HCT116 (cell line): ENCODE measurements at regions not wholly inside any gene's neighbourhood (a gene's known extent, or its start where the extent isn't known, plus 50 kb on each side); places are given as distances from the start of the nearest gene placed in this dataset.

Source experiments
- ATAC-seq: fragments of 200-7000 bp; cut with Tn5 transposase; 2 replicates; pipeline ENCODE4 v1.9.1; 2020; ENCODE audit warnings: mild to moderate bottlenecking, moderate library complexity
- BruUV-seq: library from RNA; stranded (reverse); fragments of 400-500 nt; replicated peaks from 2 replicates; lab custom pipeline; 2021; lab: Mats Ljungman, UMichigan
- CTCF ChIA-PET: fragments of 300-600 bp; sonication (Branson Sonifier 250); formaldehyde crosslinking; loops from one replicate; lab custom pipeline; 2021; ENCODE audit warnings: antibody characterized with exemption; lab: Charles Lee
- POLR2A ChIA-PET: fragments of 300-600, 350-600 bp; sonication (Branson Sonifier 250); formaldehyde crosslinking; loops from one replicate; lab custom pipeline; 2021; ENCODE audit warnings: antibody characterized with exemption; lab: Charles Lee
- RAD21 ChIA-PET, 2 experiments: fragments of 300-600 bp; sonication (Branson Sonifier 250); formaldehyde crosslinking; loops; one replicate each; lab custom pipeline; 2023; ENCODE audit warnings: low total read pairs in 2 of 2; ENCODE audit not compliant: uncharacterized antibody in 2 of 2, unreplicated experiment in 2 of 2, low non-redundant PET in 1 of 2; lab: Charles Lee
- DNase-seq: peaks from one replicate; pipeline ENCODE4 v3.0.0-alpha.2; 2010; ENCODE audit warnings: low read depth, low spot score
- H2AFZ ChIP-seq: fragments of 200-600 bp; shearing (Covaris generic), sonication (generic); 2 replicates; pipeline ENCODE4 v1.6.1; 2017; ENCODE audit warnings: low read depth, mixed run types, mixed read lengths, antibody characterized with exemption, low read length; ENCODE audit not compliant: poor library complexity, severe bottlenecking
- H3K27ac ChIP-seq: 2 replicates; pipeline ENCODE4 v1.5.1; 2012; ENCODE audit warnings: low read depth, low read length
- H3K27me3 ChIP-seq: fragments of 200-600 bp; sonication (generic); 2 replicates; pipeline ENCODE4 v1.6.1; 2016; ENCODE audit warnings: mixed run types, low read length, mixed read lengths; ENCODE audit not compliant: insufficient read depth
- H3K36me3 ChIP-seq, 2 experiments: fragments of 200-500 bp in 1 of 2; fragments of 200-600 bp in 1 of 2; sonication (Bioruptor generic) in 1 of 2; sonication (generic) in 1 of 2; 2 replicates each; pipeline versions ENCODE4 v1.5.1 to v1.6.1; 2014 to 2016; ENCODE audit warnings: low read length in 2 of 2, inconsistent platforms in 1 of 2, mixed read lengths in 1 of 2, mixed run types in 1 of 2; ENCODE audit not compliant: insufficient read depth in 2 of 2, control insufficient read depth in 1 of 2
- H3K4me1 ChIP-seq, 2 experiments: fragments of 200-600 bp in 1 of 2; sonication (generic) in 1 of 2; 2 replicates each; pipeline versions ENCODE4 v1.5.1 to v1.6.1; 2012 to 2017; ENCODE audit warnings: low read length in 2 of 2, inconsistent platforms in 1 of 2, mild to moderate bottlenecking in 1 of 2, mixed read lengths in 1 of 2, mixed run types in 1 of 2, moderate library complexity in 1 of 2; ENCODE audit not compliant: insufficient read depth in 2 of 2, control insufficient read depth in 1 of 2
- H3K4me2 ChIP-seq: fragments of 200-600 bp; sonication (generic); 2 replicates; pipeline ENCODE4 v1.6.1; 2017; ENCODE audit warnings: mixed run types, low read length, mixed read lengths
- H3K4me3 ChIP-seq, 2 experiments: fragments of 200-600 bp in 1 of 2; sonication (generic) in 1 of 2; replicated peaks in 1 of 2; 2 replicates each; pipeline ENCODE4 v1.5.1; 2011 to 2016; ENCODE audit warnings: low read length in 2 of 2, control low read depth in 1 of 2, low read depth in 1 of 2, mild to moderate bottlenecking in 1 of 2, mixed read lengths in 1 of 2, mixed run types in 1 of 2
- H3K79me2 ChIP-seq: fragments of 200-600 bp; sonication (generic); 2 replicates; pipeline ENCODE4 v1.6.1; 2017; ENCODE audit warnings: mild to moderate bottlenecking, mixed run types, low read length, moderate library complexity, mixed read lengths; ENCODE audit not compliant: insufficient read depth
- H3K9ac ChIP-seq: fragments of 200-600 bp; sonication (generic); 2 replicates; pipeline ENCODE4 v1.6.1; 2016; ENCODE audit warnings: low read length, mixed read lengths
- H3K9me2 ChIP-seq: fragments of 200-600 bp; sonication (generic), shearing (Covaris generic); 2 replicates; pipeline ENCODE4 v1.6.1; 2017; ENCODE audit warnings: mixed run types, mild to moderate bottlenecking, moderate library complexity; ENCODE audit not compliant: insufficient read depth
- H3K9me3 ChIP-seq, 2 experiments: fragments of 200-500 bp in 1 of 2; fragments of 200-600 bp in 1 of 2; sonication (Bioruptor generic) in 1 of 2; sonication (generic) in 1 of 2; 2 replicates each; pipeline ENCODE4 v1.6.1; 2014 to 2017; ENCODE audit warnings: low read length in 2 of 2, mixed read lengths in 2 of 2, inconsistent platforms in 1 of 2, low read depth in 1 of 2, mild to moderate bottlenecking in 1 of 2, mixed run types in 1 of 2, moderate library complexity in 1 of 2; ENCODE audit not compliant: control insufficient read depth in 1 of 2, insufficient read depth in 1 of 2
- H4K20me1 ChIP-seq: fragments of 200-600 bp; sonication (generic), shearing (Covaris generic); 2 replicates; pipeline ENCODE4 v1.6.1; 2017; ENCODE audit warnings: mixed run types, mild to moderate bottlenecking, moderate library complexity; ENCODE audit not compliant: insufficient read depth
- CEBPB ChIP-seq: IDR thresholded peaks from 2 replicates; pipeline ENCODE4 v1.6.1; 2012; ENCODE audit warnings: low read depth
- ELF1 ChIP-seq: IDR thresholded peaks from 2 replicates; pipeline ENCODE4 v1.6.1; 2012; ENCODE audit warnings: low read depth, borderline replicate concordance
- JUND ChIP-seq: IDR thresholded peaks from 2 replicates; pipeline ENCODE4 v1.6.1; 2012
- POLR2A ChIP-seq: IDR thresholded peaks from 2 replicates; pipeline ENCODE4 v1.7.0; 2011; ENCODE audit warnings: borderline replicate concordance; ENCODE audit not compliant: insufficient read depth, insufficient read length; ENCODE audit errors: extremely low read depth
- SP1 ChIP-seq: IDR thresholded peaks from 2 replicates; pipeline ENCODE4 v1.6.1; 2012; ENCODE audit warnings: low read depth
- SRF ChIP-seq: IDR thresholded peaks from 2 replicates; pipeline ENCODE4 v1.6.1; 2012; ENCODE audit warnings: low read depth
- YY1 ChIP-seq: IDR thresholded peaks from 2 replicates; pipeline ENCODE4 v1.6.1; 2011; ENCODE audit warnings: low read length, low read depth, moderate library complexity, mild to moderate bottlenecking; ENCODE audit not compliant: insufficient replicate concordance; ENCODE audit errors: extremely low read depth
- ZNF274 ChIP-seq: fragments of 200-500 bp; sonication (Bioruptor generic); IDR thresholded peaks from 2 replicates; pipeline ENCODE4 v1.6.1; 2014; ENCODE audit warnings: mild to moderate bottlenecking, low read depth, low read length, inconsistent platforms
- intact Hi-C: fragments of 100-400 bp; cut with micrococcal nuclease; formaldehyde crosslinking; loops from 2 replicates; pipeline ENCODE4 v1.10.0; 2022
- TF ChIP-seq, protein P1 (sequence below): IDR thresholded peaks from 2 replicates; pipeline ENCODE4 v1.6.1; 2012; ENCODE audit warnings: low read depth
- TF ChIP-seq, protein P2 (sequence below): IDR thresholded peaks from 2 replicates; pipeline ENCODE4 v1.6.1; 2011; ENCODE audit warnings: mild to moderate bottlenecking, low read length, moderate library complexity; ENCODE audit not compliant: insufficient replicate concordance; ENCODE audit errors: extremely low read depth

DNA sequence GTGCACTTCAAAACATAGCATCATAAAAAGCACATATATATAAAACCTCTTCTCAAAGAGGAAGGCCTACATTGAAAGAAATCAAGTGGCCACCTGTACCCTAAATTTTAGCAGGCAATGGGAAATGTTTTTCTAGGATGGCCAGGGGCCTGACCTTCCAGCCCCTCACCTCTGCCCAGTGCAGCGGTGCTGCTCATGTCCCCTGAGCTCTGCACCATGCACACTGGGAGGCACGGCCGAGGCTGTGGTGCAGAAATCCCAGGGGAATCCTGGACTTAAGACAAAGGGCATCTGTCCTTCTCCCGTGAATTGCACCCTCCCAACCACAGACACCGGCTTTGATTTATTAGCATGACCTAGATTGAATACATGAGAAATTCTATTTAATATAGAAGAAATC, 551.4 kb downstream of the GLRX3 start:
- no peak overlapping the region for H3K9ac ChIP-seq
- intact Hi-C loops, result no loop called here
- H3K4me1 ChIP-seq, result no peaks in the 10 kb centered on the region
- no peaks in the 10 kb centered on the region for H4K20me1 ChIP-seq
- CTCF ChIA-PET, result no interaction called here
- POLR2A ChIA-PET, result no interaction called here
- H3K36me3 ChIP-seq, result no peaks in the 10 kb centered on the region
- BruUV-seq, result no TSS peak
- TF ChIP-seq JUND (no peak), YY1 (no peak), POLR2A (no peak), SP1 (no peak), CEBPB (no peak), ZNF274 (no peak), ELF1 (no peak), SRF (no peak)
- TF ChIP-seq, protein P1, sequence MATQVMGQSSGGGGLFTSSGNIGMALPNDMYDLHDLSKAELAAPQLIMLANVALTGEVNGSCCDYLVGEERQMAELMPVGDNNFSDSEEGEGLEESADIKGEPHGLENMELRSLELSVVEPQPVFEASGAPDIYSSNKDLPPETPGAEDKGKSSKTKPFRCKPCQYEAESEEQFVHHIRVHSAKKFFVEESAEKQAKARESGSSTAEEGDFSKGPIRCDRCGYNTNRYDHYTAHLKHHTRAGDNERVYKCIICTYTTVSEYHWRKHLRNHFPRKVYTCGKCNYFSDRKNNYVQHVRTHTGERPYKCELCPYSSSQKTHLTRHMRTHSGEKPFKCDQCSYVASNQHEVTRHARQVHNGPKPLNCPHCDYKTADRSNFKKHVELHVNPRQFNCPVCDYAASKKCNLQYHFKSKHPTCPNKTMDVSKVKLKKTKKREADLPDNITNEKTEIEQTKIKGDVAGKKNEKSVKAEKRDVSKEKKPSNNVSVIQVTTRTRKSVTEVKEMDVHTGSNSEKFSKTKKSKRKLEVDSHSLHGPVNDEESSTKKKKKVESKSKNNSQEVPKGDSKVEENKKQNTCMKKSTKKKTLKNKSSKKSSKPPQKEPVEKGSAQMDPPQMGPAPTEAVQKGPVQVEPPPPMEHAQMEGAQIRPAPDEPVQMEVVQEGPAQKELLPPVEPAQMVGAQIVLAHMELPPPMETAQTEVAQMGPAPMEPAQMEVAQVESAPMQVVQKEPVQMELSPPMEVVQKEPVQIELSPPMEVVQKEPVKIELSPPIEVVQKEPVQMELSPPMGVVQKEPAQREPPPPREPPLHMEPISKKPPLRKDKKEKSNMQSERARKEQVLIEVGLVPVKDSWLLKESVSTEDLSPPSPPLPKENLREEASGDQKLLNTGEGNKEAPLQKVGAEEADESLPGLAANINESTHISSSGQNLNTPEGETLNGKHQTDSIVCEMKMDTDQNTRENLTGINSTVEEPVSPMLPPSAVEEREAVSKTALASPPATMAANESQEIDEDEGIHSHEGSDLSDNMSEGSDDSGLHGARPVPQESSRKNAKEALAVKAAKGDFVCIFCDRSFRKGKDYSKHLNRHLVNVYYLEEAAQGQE, result no peak
- TF ChIP-seq, protein P2, sequence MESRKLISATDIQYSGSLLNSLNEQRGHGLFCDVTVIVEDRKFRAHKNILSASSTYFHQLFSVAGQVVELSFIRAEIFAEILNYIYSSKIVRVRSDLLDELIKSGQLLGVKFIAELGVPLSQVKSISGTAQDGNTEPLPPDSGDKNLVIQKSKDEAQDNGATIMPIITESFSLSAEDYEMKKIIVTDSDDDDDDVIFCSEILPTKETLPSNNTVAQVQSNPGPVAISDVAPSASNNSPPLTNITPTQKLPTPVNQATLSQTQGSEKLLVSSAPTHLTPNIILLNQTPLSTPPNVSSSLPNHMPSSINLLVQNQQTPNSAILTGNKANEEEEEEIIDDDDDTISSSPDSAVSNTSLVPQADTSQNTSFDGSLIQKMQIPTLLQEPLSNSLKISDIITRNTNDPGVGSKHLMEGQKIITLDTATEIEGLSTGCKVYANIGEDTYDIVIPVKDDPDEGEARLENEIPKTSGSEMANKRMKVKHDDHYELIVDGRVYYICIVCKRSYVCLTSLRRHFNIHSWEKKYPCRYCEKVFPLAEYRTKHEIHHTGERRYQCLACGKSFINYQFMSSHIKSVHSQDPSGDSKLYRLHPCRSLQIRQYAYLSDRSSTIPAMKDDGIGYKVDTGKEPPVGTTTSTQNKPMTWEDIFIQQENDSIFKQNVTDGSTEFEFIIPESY, result no peak
- H3K9me2 ChIP-seq, result no peaks in the 10 kb centered on the region
- H3K27me3 ChIP-seq, result no peaks in the 10 kb centered on the region
- H3K79me2 ChIP-seq, result no peaks in the 10 kb centered on the region
- no peaks in the 10 kb centered on the region for H3K9me3 ChIP-seq
- ATAC-seq (no peak), DNase-seq (no peak)
- H3K4me2 ChIP-seq, result no peak overlapping the region
- H3K4me3 ChIP-seq, result no peak overlapping the region
- no peak overlapping the region for H3K27ac ChIP-seq
- H2AFZ ChIP-seq, result no peak overlapping the region
- RAD21 ChIA-PET, result no interaction called here
